ENCODE measurements at regions not wholly inside any gene's neighbourhood (a gene's known extent, or its start where the extent isn't known, plus 50 kb on each side); places are given as distances from the start of the nearest gene placed in this dataset.

- no peak for ATAC-seq
- POLR2A ChIA-PET: no interaction called here
- intact Hi-C loops (cut with micrococcal nuclease; ENCODE audit: unreplicated experiment): no loop called here
- DNase-seq (ENCODE audit: low read depth, low spot score): no peak
- no peaks in the 10 kb centered on the region for H3K36me3 ChIP-seq (ENCODE audit: control insufficient read depth, insufficient read depth, low read length)
- H3K27ac ChIP-seq (ENCODE audit: low read length): no peak overlapping the region
- no peaks in the 10 kb centered on the region for H3K9me3 ChIP-seq (ENCODE audit: control insufficient read depth, insufficient read depth, low read depth, low read length)
- no peak overlapping the region for H3K4me3 ChIP-seq (ENCODE audit: low read depth in 2 of 2, low read length in 2 of 2)
- TF ChIP-seq POLR2AphosphoS5 (IDR thresholded peaks at IDR 0.05; ENCODE audit: low read depth, low read length) (no peak), CTCF (IDR thresholded peaks at IDR 0.05) (no peak), REST (IDR thresholded peaks at IDR 0.05; ENCODE audit: insufficient read depth in 1 of 2, low read depth in 2 of 2, low read length in 1 of 2) (no peak)
- H3K27me3 ChIP-seq (ENCODE audit: control insufficient read depth, insufficient read depth, low read length): no peaks in the 10 kb centered on the region
- no TSS peak for BruUV-seq (replicated peaks)
- CTCF ChIA-PET: no interaction called here
- H3K4me1 ChIP-seq (ENCODE audit: control insufficient read depth, insufficient read depth, low read length): no peaks in the 10 kb centered on the region
- in situ Hi-C loops (cut with HindIII; ENCODE audit: low pct_unique_long_range_greater_than_20kb, low sequenced_read_pairs): no loop called here
These were observed 211.6 kb upstream of the FAM241A start for GRCh38 chr4:111933703-111934102.

DNA sequence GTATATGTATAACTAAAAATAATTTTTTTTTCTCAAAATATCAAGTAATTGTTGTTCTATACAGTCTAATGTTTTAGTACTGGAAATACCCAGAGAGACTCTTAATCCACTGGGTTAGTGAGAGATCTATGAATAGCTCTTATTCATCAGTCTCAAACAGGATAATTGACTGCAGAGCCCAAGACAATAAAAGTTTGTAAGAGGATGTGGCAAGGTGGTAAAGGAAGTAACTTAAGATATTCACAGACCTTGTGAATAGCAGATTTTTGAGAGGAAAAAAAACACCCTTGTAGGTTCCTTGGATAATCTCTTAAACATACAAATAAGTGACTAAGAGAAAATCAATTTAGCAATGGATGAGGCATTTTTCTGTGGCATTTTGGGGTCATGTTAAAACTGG lies 210.9 kb upstream of the FAM241A start:
- H3K36me3 ChIP-seq (ENCODE audit: control insufficient read depth, insufficient read depth, low read length): no peaks in the 10 kb centered on the region
- intact Hi-C loops (cut with micrococcal nuclease; ENCODE audit: unreplicated experiment): no loop called here
- POLR2A ChIA-PET: no interaction called here
- no peaks in the 10 kb centered on the region for H3K4me1 ChIP-seq (ENCODE audit: control insufficient read depth, insufficient read depth, low read length)
- ATAC-seq (no peak), DNase-seq (ENCODE audit: low read depth, low spot score) (no peak)
- no TSS peak for BruUV-seq (replicated peaks)
- no peak overlapping the region for H3K27ac ChIP-seq (ENCODE audit: low read length)
- CTCF ChIA-PET: no interaction called here
- no peaks in the 10 kb centered on the region for H3K27me3 ChIP-seq (ENCODE audit: control insufficient read depth, insufficient read depth, low read length)
- in situ Hi-C loops (cut with HindIII; ENCODE audit: low pct_unique_long_range_greater_than_20kb, low sequenced_read_pairs): no loop called here
- no peak overlapping the region for H3K4me3 ChIP-seq (ENCODE audit: low read depth in 2 of 2, low read length in 2 of 2)
- no peaks in the 10 kb centered on the region for H3K9me3 ChIP-seq (ENCODE audit: control insufficient read depth, insufficient read depth, low read depth, low read length)
- TF ChIP-seq SIN3A (IDR thresholded peaks at IDR 0.05; ENCODE audit: borderline replicate concordance, insufficient read depth, low read depth, low read length) (no peak), TCF7L2 (IDR thresholded peaks at IDR 0.05; ENCODE audit: low read depth, low read length) (no peak), POLR2AphosphoS5 (IDR thresholded peaks at IDR 0.05; ENCODE audit: low read depth, low read length) (no peak), CTCF (IDR thresholded peaks at IDR 0.05) (no peak), REST (IDR thresholded peaks at IDR 0.05; ENCODE audit: insufficient read depth in 1 of 2, low read depth in 2 of 2, low read length in 1 of 2) (no peak)
